ENCODE measurements at regions not wholly inside any gene's neighbourhood (a gene's known extent, or its start where the extent isn't known, plus 50 kb on each side); places are given as distances from the start of the nearest gene placed in this dataset.

DNA sequence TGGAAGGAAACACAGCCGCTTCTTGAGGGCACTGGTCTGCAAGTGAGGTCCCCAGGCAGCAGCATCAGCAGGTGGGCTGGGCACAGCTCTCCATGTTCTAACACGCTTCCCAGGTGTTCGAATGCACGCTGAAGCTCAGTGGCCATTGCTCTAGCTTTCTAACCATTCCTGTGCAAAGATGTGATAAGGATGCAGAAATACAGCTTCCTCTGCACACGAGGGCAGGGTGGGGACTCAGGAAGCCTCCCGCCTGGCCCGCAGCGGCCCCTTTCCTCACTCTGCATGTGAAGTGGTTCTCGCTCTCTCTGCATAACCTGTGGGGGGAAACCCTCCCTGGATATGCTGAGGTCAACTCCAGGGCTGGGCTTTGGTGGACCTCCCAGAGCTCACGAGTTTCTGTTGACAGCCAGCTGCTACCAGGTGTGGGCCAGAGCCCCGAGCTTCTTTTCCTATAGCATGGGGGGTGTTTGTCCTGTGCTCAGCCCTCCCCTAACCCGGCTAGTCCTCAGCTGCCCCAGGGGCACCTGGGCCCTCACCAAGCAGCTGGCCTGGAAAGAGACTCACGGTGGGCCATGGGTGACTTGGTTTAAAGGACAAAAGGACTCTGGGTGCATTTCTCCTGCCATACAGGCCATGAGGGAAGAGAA is 168.2 kb downstream of the TEX29 start:
- intact Hi-C loops (cut with micrococcal nuclease), result no loop called here
- H3K9me3 ChIP-seq (replicated peaks), result peaks cover 27% of the 10 kb centered on the region
- no peak overlapping the region for H3K4me3 ChIP-seq
- H3K4me1 ChIP-seq, result no peaks in the 10 kb centered on the region
- no peak overlapping the region for H3K27ac ChIP-seq (replicated peaks)
- TF ChIP-seq, protein P1, sequence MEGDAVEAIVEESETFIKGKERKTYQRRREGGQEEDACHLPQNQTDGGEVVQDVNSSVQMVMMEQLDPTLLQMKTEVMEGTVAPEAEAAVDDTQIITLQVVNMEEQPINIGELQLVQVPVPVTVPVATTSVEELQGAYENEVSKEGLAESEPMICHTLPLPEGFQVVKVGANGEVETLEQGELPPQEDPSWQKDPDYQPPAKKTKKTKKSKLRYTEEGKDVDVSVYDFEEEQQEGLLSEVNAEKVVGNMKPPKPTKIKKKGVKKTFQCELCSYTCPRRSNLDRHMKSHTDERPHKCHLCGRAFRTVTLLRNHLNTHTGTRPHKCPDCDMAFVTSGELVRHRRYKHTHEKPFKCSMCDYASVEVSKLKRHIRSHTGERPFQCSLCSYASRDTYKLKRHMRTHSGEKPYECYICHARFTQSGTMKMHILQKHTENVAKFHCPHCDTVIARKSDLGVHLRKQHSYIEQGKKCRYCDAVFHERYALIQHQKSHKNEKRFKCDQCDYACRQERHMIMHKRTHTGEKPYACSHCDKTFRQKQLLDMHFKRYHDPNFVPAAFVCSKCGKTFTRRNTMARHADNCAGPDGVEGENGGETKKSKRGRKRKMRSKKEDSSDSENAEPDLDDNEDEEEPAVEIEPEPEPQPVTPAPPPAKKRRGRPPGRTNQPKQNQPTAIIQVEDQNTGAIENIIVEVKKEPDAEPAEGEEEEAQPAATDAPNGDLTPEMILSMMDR (IDR thresholded peaks at IDR 0.05; ENCODE audit: borderline replicate concordance), result no peak
- H3K36me3 ChIP-seq, result no peaks in the 10 kb centered on the region
- H3K27me3 ChIP-seq (ENCODE audit: low read depth), result peaks cover 66% of the 10 kb centered on the region
- DNase-seq, result no peak

DNA sequence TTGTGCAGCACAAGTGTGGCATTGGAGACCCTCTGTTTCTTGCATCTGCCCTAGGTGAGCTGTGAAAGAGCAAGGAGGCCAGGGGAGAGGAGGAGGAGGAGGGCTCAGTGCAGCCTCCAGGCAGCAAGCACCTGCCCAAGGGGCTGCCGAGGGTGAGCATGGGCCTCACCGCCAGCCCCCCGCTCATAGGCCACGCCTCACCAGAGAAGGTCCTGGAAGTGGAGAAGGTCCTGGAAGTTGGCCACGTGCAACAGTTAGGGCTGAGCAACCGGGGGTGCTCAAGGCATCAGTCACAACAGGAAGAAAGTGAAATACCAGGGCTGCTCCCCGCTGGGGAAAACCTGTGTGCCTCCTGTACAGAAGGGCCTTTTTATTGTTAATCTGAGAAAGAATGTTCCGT is 168.9 kb downstream of the TEX29 start:
- Histone ChIP-seq H3K4me3 (no peak overlapping the region), H3K9me3 (replicated peaks) (peaks cover 27% of the 10 kb centered on the region), H3K27ac (replicated peaks) (no peak overlapping the region), H3K4me1 (no peaks in the 10 kb centered on the region), H3K27me3 (ENCODE audit: low read depth) (peaks cover 66% of the 10 kb centered on the region), H3K36me3 (no peaks in the 10 kb centered on the region)
- TF ChIP-seq, protein P1 (IDR thresholded peaks at IDR 0.05; ENCODE audit: borderline replicate concordance), result no peak
- no peak for DNase-seq
- intact Hi-C loops (cut with micrococcal nuclease), result no loop called here

GRCh38 chr13:111490611-111491010 is 170.2 kb downstream of the TEX29 start:
- intact Hi-C loops (cut with micrococcal nuclease), result no loop called here
- Histone ChIP-seq H3K4me3 (no peak overlapping the region), H3K36me3 (no peaks in the 10 kb centered on the region), H3K9me3 (replicated peaks) (peaks cover 35% of the 10 kb centered on the region), H3K4me1 (no peaks in the 10 kb centered on the region), H3K27me3 (ENCODE audit: low read depth) (peaks cover 57% of the 10 kb centered on the region), H3K27ac (replicated peaks) (no peak overlapping the region)
- no peak for DNase-seq
- TF ChIP-seq, protein P1 (IDR thresholded peaks at IDR 0.05; ENCODE audit: borderline replicate concordance), result no peak

DNA sequence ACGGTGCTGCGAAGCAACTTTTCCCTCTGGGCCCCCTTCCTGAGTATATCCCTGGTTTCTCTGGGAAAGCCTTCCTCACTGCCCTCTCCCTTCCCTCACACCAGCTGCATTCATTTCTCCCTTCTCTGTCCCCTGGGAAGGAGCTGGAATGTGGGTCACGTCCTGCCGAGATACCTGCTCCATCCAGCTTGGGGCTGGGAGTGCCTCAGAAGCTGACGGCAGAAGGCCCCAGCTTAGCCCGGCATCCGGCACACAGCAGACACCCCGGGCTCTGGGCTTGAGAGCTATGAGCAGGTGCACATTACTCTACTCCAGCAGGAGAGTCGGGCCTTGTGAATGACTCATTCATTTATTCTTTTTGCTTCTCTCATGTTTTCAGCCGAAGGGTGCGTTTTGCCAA is 170.6 kb downstream of the TEX29 start:
- Histone ChIP-seq H3K9me3 (replicated peaks) (peaks cover 35% of the 10 kb centered on the region), H3K4me1 (no peaks in the 10 kb centered on the region), H3K4me3 (no peak overlapping the region), H3K27ac (replicated peaks) (no peak overlapping the region), H3K36me3 (no peaks in the 10 kb centered on the region), H3K27me3 (ENCODE audit: low read depth) (peaks cover 57% of the 10 kb centered on the region)
- no peak for DNase-seq
- intact Hi-C loops (cut with micrococcal nuclease), result no loop called here
- TF ChIP-seq, protein P1 (IDR thresholded peaks at IDR 0.05; ENCODE audit: borderline replicate concordance), result no peak

- Histone ChIP-seq H3K4me1 (no peaks in the 10 kb centered on the region), H3K4me3 (no peak overlapping the region), H3K9me3 (replicated peaks) (peaks cover 30% of the 10 kb centered on the region), H3K27ac (replicated peaks) (no peak overlapping the region), H3K36me3 (no peaks in the 10 kb centered on the region), H3K27me3 (ENCODE audit: low read depth) (peaks cover 57% of the 10 kb centered on the region)
- intact Hi-C loops (cut with micrococcal nuclease), result no loop called here
- TF ChIP-seq, protein P1 (IDR thresholded peaks at IDR 0.05; ENCODE audit: borderline replicate concordance), result no peak
- DNase-seq, result no peak
Observed at GRCh38 chr13:111491659-111492058, 171.2 kb downstream of the TEX29 start.
